ENCODE measurements at regions not wholly inside any gene's neighbourhood (a gene's known extent, or its start where the extent isn't known, plus 50 kb on each side); places are given as distances from the start of the nearest gene placed in this dataset.
"Not testable (repeated sequence)": the region's sequence is repeated elsewhere in the genome, so short reads cannot be mapped to it uniquely, and the experiment has no call there.

DNA sequence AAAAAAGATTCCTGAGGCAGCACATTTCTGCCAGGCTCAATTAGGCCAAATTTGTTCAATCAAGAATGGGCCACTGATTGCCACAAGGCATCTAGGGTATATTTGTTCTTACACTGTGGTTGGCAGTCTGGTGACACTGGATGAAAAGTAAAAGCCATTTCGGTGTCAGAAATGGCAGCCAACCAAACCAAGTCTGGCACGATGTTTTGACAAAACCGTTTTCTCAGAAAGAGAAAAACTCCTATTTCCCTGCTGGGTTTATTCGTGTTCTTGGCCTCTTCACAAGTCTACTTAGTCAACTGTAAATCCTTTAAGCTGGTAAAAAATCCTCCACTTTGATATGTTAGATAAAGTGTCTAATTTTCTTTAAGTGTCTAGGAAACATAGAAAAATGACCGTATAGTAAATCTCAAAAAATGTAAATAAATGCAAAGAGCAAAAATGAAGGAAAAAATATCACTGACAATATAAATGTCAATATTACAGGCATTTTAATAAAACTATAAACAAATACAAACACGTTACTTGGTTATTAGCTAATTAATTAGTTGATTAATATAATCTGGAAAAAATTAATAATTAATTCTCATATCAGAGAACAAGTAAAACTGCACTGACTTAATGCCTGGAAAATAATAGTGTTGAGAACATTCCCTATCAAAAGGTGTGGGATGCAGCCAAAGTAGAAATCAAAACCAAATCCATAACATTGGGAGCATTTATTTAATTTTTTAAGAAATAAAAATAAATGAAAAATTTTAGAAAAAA lies 182.0 kb upstream of the ZNF804A start:
- Histone ChIP-seq H3K4me3 (no peak overlapping the region), H3K9ac (ENCODE audit: insufficient read length) (no peak overlapping the region), H3K27ac (no peak overlapping the region), H3K36me3 (ENCODE audit: insufficient read depth, low read length) (no peaks in the 10 kb centered on the region), H3K9me3 (ENCODE audit: low read depth, low read length) (no peaks in the 10 kb centered on the region)
- TF ChIP-seq POLR2AphosphoS5 (IDR thresholded peaks at IDR 0.05; ENCODE audit: borderline replicate concordance, low read depth, low read length): no peak
- TF ChIP-seq EZH2 (IDR thresholded peaks at IDR 0.05): no peak
- no peak for TF ChIP-seq FOXP2 (optimal IDR thresholded peaks at IDR 0.05; ENCODE audit: control extremely low read depth, extremely low read length, insufficient read depth)
- DNase-seq (ENCODE audit: low read depth, low spot score): no peak

- TF ChIP-seq EZH2 (IDR thresholded peaks at IDR 0.05) (no peak), FOXP2 (optimal IDR thresholded peaks at IDR 0.05; ENCODE audit: control extremely low read depth, extremely low read length, insufficient read depth) (no peak), POLR2AphosphoS5 (IDR thresholded peaks at IDR 0.05; ENCODE audit: borderline replicate concordance, low read depth, low read length) (no peak)
- Histone ChIP-seq H3K9ac (ENCODE audit: insufficient read length) (no peak overlapping the region), H3K36me3 (ENCODE audit: insufficient read depth, low read length) (no peaks in the 10 kb centered on the region), H3K9me3 (ENCODE audit: low read depth, low read length) (no peaks in the 10 kb centered on the region), H3K27ac (no peak overlapping the region), H3K4me3 (no peak overlapping the region)
- no peak for DNase-seq (ENCODE audit: low read depth, low spot score)
Observed at GRCh38 chr2:184419744-184420143, 178.6 kb upstream of the ZNF804A start.

- H3K4me3 ChIP-seq; H3K9ac ChIP-seq (ENCODE audit: insufficient read length); DNase-seq (ENCODE audit: low read depth, low spot score); H3K27ac ChIP-seq; H3K9me3 ChIP-seq (ENCODE audit: low read depth, low read length); H3K36me3 ChIP-seq (ENCODE audit: insufficient read depth, low read length): not testable (repeated sequence)
Observed at GRCh38 chr2:184421456-184421855, 176.9 kb upstream of the ZNF804A start.

DNA sequence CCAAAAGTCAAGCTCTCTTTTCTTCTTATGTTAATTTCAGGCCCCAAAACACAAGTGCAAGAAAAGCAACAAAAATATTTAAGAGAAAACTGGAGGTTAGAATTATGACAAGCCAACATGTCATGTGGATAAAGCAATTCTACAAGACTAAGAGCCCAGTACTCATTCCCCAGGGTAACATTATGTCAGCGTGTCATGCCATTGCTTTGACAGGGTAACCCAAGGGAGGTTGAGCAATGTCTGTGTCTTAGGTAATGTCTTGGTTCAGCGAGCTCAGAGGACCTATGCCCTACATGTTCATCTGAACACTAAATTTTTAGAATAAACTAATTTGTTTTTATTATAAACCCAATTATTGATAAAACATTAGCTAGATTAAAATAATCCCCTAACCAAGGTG lies 173.2 kb upstream of the ZNF804A start:
- no peak overlapping the region for H3K27ac ChIP-seq
- H3K4me3 ChIP-seq: no peak overlapping the region
- H3K36me3 ChIP-seq (ENCODE audit: insufficient read depth, low read length): no peaks in the 10 kb centered on the region
- no peaks in the 10 kb centered on the region for H3K9me3 ChIP-seq (ENCODE audit: low read depth, low read length)
- DNase-seq (ENCODE audit: low read depth, low spot score): no peak
- TF ChIP-seq EZH2 (IDR thresholded peaks at IDR 0.05) (no peak), POLR2AphosphoS5 (IDR thresholded peaks at IDR 0.05; ENCODE audit: borderline replicate concordance, low read depth, low read length) (no peak), FOXP2 (optimal IDR thresholded peaks at IDR 0.05; ENCODE audit: control extremely low read depth, extremely low read length, insufficient read depth) (no peak)
- no peak overlapping the region for H3K9ac ChIP-seq (ENCODE audit: insufficient read length)

- TF ChIP-seq EZH2 (IDR thresholded peaks at IDR 0.05): no peak
- TF ChIP-seq FOXP2 (optimal IDR thresholded peaks at IDR 0.05; ENCODE audit: control extremely low read depth, extremely low read length, insufficient read depth): no peak
- TF ChIP-seq POLR2AphosphoS5 (IDR thresholded peaks at IDR 0.05; ENCODE audit: borderline replicate concordance, low read depth, low read length): no peak
- no peak for DNase-seq (ENCODE audit: low read depth, low spot score)
- H3K27ac ChIP-seq: no peak overlapping the region
- no peaks in the 10 kb centered on the region for H3K36me3 ChIP-seq (ENCODE audit: insufficient read depth, low read length)
- H3K9ac ChIP-seq (ENCODE audit: insufficient read length): no peak overlapping the region
- H3K9me3 ChIP-seq (ENCODE audit: low read depth, low read length): no peaks in the 10 kb centered on the region
- H3K4me3 ChIP-seq: no peak overlapping the region
Observed at GRCh38 chr2:184444217-184444616, 154.1 kb upstream of the ZNF804A start.

DNA sequence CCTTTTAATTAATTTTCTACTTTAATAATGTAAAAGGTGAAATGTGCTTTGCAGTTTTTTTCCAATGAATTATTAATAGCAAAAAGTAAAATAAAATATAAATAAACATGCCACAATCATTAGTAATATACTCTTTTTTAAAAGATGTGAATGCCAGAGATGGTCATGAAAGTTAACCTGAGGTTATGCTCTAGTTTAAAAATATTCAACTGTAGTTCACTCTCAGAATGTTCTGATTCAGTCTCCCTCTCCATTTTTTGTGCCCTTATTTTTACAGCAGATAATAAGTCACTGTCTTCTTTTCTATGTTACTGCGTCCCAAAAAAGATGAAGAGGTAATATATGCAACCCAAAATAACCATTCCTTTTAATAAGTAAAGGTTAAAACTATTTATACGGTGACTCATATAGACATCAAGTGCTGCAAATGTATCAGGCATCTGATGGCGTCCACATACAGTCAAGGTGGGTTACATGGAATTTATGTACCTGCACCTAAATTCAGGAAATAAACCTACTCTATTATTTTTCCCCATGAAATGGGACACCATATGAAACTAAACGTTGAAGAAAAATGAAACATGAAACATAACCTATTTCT lies 153.6 kb upstream of the ZNF804A start:
- H3K36me3 ChIP-seq (ENCODE audit: insufficient read depth, low read length): no peaks in the 10 kb centered on the region
- H3K9ac ChIP-seq (ENCODE audit: insufficient read length): no peak overlapping the region
- no peak for DNase-seq (ENCODE audit: low read depth, low spot score)
- H3K4me3 ChIP-seq: no peak overlapping the region
- H3K9me3 ChIP-seq (ENCODE audit: low read depth, low read length): no peaks in the 10 kb centered on the region
- TF ChIP-seq EZH2 (IDR thresholded peaks at IDR 0.05): no peak
- H3K27ac ChIP-seq: no peak overlapping the region

DNA sequence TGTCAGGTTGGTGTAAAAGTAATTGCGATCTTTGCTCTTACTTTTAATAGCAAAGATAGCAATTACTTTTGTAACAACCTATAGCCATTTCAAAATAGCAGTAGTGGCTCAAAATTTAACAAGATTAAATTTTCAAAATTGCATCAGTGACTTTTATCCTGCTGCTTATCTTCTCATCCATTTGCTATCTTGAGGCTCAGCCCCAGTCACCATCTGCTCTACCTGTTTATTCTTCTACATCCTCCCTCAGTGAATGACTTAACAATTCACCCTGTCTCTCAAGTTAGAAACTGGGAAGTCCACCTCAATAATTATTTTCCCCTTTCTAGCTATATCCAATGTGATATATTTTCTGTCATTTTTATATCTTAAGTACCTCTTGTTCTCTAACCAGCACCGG lies 148.6 kb upstream of the ZNF804A start:
- H3K4me3 ChIP-seq: no peak overlapping the region
- H3K9me3 ChIP-seq (ENCODE audit: low read depth, low read length): no peaks in the 10 kb centered on the region
- no peaks in the 10 kb centered on the region for H3K36me3 ChIP-seq (ENCODE audit: insufficient read depth, low read length)
- TF ChIP-seq FOXP2 (optimal IDR thresholded peaks at IDR 0.05; ENCODE audit: control extremely low read depth, extremely low read length, insufficient read depth) (no peak), POLR2AphosphoS5 (IDR thresholded peaks at IDR 0.05; ENCODE audit: borderline replicate concordance, low read depth, low read length) (no peak), EZH2 (IDR thresholded peaks at IDR 0.05) (no peak)
- DNase-seq (ENCODE audit: low read depth, low spot score): no peak
- H3K9ac ChIP-seq (ENCODE audit: insufficient read length): no peak overlapping the region
- H3K27ac ChIP-seq: no peak overlapping the region

DNA sequence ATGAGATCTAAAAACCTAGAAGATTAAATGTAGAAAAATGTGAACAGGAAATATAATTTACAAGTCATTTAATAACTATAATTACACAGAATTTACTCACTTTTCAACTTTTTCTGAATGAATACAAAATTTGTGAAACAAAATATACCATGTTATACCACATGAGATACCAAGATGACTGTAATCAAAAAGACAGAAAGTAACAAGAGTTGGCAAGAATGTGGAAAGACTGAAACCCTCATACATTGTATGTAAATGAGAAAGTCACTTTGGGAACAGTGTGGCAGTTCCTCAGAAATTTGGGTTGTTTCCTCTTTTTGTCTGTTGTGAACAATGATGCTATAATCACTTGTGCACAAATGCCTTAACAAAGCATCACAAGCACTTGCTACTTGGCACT lies 145.4 kb upstream of the ZNF804A start:
- no peak overlapping the region for H3K27ac ChIP-seq
- TF ChIP-seq POLR2AphosphoS5 (IDR thresholded peaks at IDR 0.05; ENCODE audit: borderline replicate concordance, low read depth, low read length) (no peak), EZH2 (IDR thresholded peaks at IDR 0.05) (no peak), FOXP2 (optimal IDR thresholded peaks at IDR 0.05; ENCODE audit: control extremely low read depth, extremely low read length, insufficient read depth) (no peak)
- no peaks in the 10 kb centered on the region for H3K36me3 ChIP-seq (ENCODE audit: insufficient read depth, low read length)
- DNase-seq (ENCODE audit: low read depth, low spot score): no peak
- no peak overlapping the region for H3K4me3 ChIP-seq
- H3K9me3 ChIP-seq (ENCODE audit: low read depth, low read length): no peaks in the 10 kb centered on the region
- H3K9ac ChIP-seq (ENCODE audit: insufficient read length): no peak overlapping the region

DNA sequence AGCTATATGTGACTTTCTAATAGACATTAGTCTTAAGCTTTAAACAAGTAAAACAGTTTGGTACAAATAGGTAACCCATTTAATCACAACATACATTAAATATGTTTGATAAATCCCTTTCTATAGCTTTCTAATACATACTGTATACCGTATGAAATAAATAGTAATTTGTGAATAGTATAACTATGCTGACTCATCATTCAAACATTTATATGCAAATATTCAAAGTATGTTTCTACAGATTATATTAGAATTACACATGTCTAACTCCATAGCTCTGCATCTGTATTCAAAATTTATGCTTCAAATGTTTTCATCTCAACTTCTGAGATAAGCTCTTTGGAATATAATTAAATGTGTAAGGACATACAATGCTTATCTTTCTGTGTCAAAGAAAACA lies 142.7 kb upstream of the ZNF804A start:
- Histone ChIP-seq H3K9ac (ENCODE audit: insufficient read length) (no peak overlapping the region), H3K36me3 (ENCODE audit: insufficient read depth, low read length) (no peaks in the 10 kb centered on the region), H3K27ac (no peak overlapping the region), H3K4me3 (no peak overlapping the region), H3K9me3 (ENCODE audit: low read depth, low read length) (no peaks in the 10 kb centered on the region)
- DNase-seq (ENCODE audit: low read depth, low spot score): no peak
- TF ChIP-seq FOXP2 (optimal IDR thresholded peaks at IDR 0.05; ENCODE audit: control extremely low read depth, extremely low read length, insufficient read depth): no peak
- TF ChIP-seq EZH2 (IDR thresholded peaks at IDR 0.05): no peak
- no peak for TF ChIP-seq POLR2AphosphoS5 (IDR thresholded peaks at IDR 0.05; ENCODE audit: borderline replicate concordance, low read depth, low read length)

DNA sequence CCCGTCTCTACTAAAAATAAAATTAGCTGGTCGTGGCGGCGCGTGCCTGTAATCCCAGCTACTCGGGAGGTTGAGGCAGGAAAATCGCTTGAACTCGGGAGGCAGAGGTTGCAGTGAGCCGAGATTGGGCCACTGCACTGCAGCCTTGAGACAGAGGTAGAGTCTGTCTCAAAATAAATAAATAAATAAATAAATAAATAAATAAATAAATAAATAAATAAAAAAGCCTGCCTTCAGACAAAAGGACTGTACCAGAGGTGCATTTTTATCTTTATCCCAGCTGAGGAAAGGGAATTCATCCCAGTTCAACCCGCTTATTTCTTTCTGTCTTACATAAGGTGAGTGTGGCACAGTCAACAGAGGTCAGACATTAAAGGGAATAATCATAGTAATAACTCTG lies 141.6 kb upstream of the ZNF804A start:
- H3K9ac ChIP-seq (ENCODE audit: insufficient read length); DNase-seq (ENCODE audit: low read depth, low spot score); H3K9me3 ChIP-seq (ENCODE audit: low read depth, low read length); H3K36me3 ChIP-seq (ENCODE audit: insufficient read depth, low read length); H3K4me3 ChIP-seq; H3K27ac ChIP-seq: not testable (repeated sequence)
